GM18520 (cell line): ENCODE measurements at regions not wholly inside any gene's neighbourhood (a gene's known extent, or its start where the extent isn't known, plus 50 kb on each side); places are given as distances from the start of the nearest gene placed in this dataset.

Experiments
- ATAC-seq: cut with Tn5 transposase; IDR thresholded peaks from one replicate; pipeline ENCODE4 v1.9.1; 2021; ENCODE audit not compliant: unreplicated experiment

GRCh38 chr5:45195026-45195425, 386.3 kb downstream of the MRPS30 start:
- no peak for ATAC-seq
